ENCODE measurements at regions not wholly inside any gene's neighbourhood (a gene's known extent, or its start where the extent isn't known, plus 50 kb on each side); places are given as distances from the start of the nearest gene placed in this dataset.
"Not testable (repeated sequence)": the region's sequence is repeated elsewhere in the genome, so short reads cannot be mapped to it uniquely, and the experiment has no call there.

DNA sequence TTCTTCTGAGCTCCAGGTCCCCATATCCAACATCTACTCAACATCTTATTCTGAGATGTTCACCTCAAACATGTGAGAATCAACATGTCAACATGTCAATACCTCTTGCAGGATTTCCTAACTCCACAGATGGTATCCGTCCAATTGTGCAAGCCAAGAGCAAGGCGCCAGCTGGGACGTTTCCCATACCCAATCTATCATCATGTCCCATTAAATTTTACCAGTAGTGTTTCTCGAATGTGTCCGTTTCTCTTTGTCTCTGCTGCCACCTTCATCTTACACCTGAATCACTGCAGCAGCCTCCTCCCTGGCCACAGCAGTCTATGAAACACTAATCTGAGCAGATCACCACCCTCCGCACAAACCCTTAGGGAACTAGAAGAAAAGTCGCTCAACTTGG, 78.0 kb upstream of the RPS6KA2 start:
- DNase-seq (ENCODE audit: extremely low read depth in 1 of 2, low read depth in 1 of 2): no peak

DNA sequence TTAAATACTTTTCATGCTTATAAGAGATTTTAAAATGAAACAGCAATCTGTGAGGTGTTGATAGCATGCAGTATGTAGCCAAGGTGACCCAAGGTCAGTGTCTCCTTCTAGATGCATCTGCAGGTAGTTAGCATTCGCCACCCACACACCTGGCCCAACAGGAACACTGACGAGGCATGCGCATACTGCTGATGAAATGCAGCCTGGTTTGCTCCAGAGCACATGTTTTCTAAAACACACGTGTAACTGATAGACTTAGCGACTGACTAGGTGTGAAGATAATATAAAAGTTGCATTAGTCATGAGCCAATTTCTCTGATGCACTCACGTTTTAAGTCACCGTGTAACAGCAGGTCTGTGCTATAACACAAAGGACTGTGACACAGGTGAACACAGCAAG, 77.1 kb upstream of the RPS6KA2 start:
- no peak for DNase-seq (ENCODE audit: extremely low read depth in 1 of 2, low read depth in 1 of 2)

- DNase-seq (ENCODE audit: extremely low read depth in 1 of 2, low read depth in 1 of 2): no peak
These were observed 76.2 kb upstream of the RPS6KA2 start for GRCh38 chr6:166703149-166703710.

GRCh38 chr6:166701424-166701823, 74.4 kb upstream of the RPS6KA2 start:
- DNase-seq (ENCODE audit: extremely low read depth in 1 of 2, low read depth in 1 of 2): not testable (repeated sequence)

GRCh38 chr6:166700871-166701270, 73.8 kb upstream of the RPS6KA2 start:
- not testable (repeated sequence) for DNase-seq (ENCODE audit: extremely low read depth in 1 of 2, low read depth in 1 of 2)

DNA sequence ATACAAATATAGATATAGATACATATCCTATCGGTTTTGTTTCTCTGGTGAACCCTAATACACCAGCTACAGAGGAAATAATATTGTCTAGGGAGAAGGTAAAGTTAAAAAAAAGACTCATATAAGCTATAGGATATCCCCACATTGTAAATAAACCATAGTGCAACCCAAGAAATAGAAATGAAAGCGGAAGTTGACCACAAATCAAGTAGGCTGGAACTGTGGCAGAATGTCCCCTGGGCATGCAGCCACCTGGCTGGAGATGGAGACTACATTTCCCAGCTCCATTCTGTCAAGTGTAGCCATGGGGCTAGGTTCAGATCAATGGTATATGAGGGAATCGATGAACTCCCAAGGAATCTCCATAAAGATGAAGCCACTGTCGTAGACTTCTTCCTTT, 70.1 kb upstream of the RPS6KA2 start:
- DNase-seq (ENCODE audit: extremely low read depth in 1 of 2, low read depth in 1 of 2): no peak

DNA sequence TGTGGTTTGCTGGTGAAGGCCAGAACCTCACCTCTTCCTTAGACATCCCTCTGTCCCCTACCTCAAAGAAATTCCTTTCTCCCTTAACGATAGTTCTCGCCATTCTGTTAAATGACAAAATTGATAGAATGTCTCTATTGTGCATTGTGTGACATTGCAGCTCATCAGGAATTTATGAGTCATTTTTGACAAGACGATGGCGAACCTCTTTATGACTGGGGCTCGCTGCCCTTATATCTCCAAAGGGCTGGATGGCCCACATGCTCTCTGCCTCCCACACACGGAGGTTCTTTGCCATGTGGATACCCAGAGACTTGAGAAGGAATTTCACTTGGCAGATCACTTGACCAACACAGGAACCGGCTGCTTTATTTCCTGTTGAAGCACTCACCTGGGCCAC, 66.8 kb upstream of the RPS6KA2 start:
- DNase-seq (ENCODE audit: extremely low read depth in 1 of 2, low read depth in 1 of 2): no peak

DNA sequence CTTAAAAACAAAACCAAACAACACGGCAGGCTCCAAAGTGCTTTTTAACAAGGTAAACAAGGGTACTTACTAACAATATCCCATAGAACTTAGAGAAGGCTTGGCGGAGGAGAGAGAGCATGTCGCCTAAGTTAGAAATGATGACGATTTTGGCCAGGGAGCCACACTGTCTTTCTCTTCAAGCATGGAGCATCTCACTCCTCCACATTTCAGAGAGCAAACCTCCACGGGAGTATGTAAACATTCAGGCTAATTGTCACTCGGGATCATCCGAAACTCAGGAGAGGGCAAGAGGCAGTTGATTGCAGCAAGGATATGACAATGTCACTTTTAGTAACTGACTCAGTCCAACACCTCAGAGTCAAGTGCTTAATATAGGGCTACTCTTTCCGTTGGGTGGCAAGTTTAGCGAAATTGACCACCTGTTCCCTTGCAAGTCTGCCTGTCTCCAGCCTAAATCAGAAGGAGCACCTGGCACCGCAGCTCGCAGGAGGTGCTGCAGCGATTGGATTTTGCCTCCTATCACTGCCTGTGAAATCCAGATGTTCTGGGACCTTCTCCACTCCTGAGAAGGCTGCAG, 65.8 kb upstream of the RPS6KA2 start:
- DNase-seq (ENCODE audit: extremely low read depth in 1 of 2, low read depth in 1 of 2): no peak

DNA sequence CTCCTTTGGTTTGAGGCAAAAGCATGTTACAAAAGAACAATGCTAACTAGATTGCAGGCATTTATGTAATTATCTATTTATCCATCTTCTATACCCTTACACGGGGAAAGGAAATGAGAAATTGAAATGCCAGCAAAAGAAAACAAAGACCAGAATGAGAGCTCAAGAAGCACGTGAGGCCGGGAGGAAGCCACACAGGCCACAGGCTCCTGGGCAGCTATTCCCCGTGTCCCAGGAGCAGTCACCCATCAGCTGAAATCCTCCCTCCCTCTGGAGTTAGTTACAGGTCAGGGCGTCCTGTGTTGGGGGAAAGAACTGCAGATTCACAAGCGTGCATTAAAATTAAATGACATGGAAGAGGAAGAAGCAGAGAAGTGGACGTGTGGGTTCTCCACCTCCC, 64.7 kb upstream of the RPS6KA2 start:
- no peak for DNase-seq (ENCODE audit: extremely low read depth in 1 of 2, low read depth in 1 of 2)

DNA sequence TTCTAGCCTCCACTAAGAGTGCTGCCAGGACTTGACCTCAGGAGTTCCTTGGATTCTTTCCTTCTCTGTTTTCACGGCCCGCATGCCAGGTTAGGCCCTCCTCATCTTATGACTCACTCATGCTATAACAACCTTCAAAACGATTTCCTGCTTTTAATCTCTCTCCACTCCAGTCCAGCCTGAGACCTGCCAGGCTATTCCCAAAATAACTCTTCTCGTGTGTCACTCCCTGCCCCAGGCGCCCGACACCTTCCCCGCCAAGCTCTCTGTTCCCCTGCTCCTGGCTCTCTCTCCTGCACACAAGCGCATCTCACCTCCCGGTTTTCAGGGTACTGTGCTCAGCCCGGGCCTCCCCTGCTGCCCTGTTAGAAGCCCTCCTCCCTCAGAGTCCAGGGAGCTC, 64.1 kb upstream of the RPS6KA2 start:
- no peak for DNase-seq (ENCODE audit: extremely low read depth in 1 of 2, low read depth in 1 of 2)

DNA sequence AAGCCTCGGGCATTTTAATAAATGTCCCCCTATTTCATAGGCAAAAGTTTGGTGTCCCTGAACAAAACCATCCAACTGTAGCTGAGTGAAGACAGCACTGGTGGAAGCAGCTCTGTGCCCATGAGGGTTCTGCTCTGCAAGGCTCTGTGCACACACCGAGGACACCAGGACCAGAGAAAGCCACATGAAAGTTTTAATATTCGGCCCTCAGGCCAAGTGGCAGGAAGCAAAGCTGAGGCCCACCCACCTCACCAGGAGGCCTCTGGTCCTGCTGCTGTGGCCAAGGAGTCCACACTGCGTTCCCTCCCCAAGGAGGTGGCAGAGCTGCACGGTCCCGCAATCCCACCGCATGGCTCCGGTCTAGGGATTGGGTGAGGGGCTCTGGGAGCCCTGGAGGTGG, 62.6 kb upstream of the RPS6KA2 start:
- no peak for DNase-seq (ENCODE audit: extremely low read depth in 1 of 2, low read depth in 1 of 2)

DNA sequence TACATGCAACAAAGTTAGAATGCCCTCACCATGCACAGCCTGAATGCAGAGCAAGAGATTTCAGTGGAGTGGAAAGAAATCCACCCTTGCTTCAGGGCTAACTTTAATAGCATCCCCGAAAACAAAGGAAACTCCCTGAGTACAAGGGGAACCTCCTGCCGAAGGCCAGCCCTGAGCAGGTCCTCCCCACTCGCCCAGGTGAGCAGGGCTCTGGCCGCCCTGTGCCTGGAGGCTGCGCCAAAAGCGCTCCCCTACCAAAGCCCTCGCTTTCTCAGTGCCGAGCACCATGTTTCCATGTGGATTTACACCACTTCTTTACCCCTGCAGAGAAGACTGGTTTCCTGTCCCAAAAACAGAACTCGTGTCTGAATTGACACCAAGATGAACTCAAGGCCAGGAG, 61.9 kb upstream of the RPS6KA2 start:
- DNase-seq (ENCODE audit: extremely low read depth in 1 of 2, low read depth in 1 of 2): no peak

DNA sequence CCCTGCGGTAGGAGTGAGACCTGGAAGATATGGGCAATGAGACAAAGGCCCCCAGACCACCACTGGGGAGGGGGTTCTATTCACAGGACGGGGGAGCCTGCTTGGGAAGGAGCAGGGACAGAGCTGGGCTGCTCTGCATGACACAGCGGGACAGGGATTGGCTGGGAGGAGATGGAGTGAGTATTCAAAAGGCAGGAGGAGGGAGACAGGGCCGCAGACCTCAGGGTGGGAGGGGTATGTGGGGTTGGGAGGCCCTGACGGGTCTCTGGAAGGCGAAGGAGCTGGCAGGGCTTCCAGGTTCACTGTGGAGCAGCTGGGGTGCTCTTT, 60.8 kb upstream of the RPS6KA2 start:
- DNase-seq (ENCODE audit: extremely low read depth in 1 of 2, low read depth in 1 of 2): no peak

GRCh38 chr6:166687070-166687878, 60.2 kb upstream of the RPS6KA2 start:
- DNase-seq (ENCODE audit: extremely low read depth in 1 of 2, low read depth in 1 of 2): no peak

DNA sequence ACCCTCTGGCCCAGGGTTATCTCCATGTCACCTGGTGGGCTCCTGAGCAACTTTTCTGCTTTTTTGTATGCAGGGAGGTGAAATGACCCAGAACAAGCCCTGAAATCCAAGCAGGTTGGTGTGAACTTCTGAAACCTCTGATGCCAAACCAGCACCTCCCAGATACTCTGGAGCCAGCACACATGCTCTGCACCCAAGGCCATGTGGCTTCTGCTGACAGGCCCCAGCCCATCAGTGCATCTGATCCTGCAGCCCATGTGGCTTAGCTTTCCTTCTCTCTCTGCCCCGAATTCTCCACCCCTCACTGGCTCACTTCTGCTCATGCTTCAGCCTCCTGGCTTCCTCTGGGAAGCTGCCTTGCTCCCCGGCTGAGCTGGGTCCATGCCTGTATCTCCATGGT, 59.3 kb upstream of the RPS6KA2 start:
- DNase-seq (ENCODE audit: extremely low read depth in 1 of 2, low read depth in 1 of 2): no peak

DNA sequence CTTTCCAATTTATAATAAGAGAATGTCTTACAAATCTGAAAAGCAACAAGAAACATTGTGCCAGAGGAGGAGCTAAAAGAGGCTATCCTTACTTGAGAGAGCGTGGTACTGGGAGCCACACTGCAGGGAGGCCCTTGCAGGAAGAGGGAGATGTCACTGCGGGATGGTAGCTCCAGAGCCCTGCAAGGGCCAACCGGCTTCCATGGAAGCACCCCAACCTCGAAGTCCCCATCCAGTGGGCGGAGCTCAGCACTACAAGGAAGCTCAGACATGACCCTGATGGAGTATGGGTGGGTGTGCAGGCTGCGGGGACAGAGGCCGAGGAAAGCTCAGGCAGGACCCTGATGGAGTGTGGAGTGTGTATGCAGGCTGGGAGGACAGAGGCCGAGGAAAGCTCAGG, 57.8 kb upstream of the RPS6KA2 start:
- DNase-seq (ENCODE audit: extremely low read depth in 1 of 2, low read depth in 1 of 2): no peak

GRCh38 chr6:166684170-166684569, 57.1 kb upstream of the RPS6KA2 start:
- DNase-seq (ENCODE audit: extremely low read depth in 1 of 2, low read depth in 1 of 2): no peak

DNA sequence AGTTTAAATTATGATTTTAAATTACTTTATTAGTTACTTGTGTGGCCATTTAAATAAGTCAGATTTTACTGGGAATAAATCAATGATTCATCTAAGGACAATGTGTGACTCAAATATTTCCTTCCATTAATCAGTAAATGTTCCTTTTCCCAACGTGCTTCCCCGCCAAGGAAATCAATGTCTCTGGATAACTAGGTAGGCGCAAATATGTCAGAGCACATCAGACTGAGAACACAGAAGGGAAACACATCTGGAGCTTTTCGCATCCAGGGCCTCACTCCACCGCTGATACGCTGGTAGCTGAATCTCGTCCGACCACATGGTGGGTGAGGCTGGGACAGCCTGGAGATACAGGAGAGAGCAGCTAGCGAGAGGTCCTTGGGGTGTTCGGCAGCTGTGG, 56.4 kb upstream of the RPS6KA2 start:
- no peak for DNase-seq (ENCODE audit: extremely low read depth in 1 of 2, low read depth in 1 of 2)

DNA sequence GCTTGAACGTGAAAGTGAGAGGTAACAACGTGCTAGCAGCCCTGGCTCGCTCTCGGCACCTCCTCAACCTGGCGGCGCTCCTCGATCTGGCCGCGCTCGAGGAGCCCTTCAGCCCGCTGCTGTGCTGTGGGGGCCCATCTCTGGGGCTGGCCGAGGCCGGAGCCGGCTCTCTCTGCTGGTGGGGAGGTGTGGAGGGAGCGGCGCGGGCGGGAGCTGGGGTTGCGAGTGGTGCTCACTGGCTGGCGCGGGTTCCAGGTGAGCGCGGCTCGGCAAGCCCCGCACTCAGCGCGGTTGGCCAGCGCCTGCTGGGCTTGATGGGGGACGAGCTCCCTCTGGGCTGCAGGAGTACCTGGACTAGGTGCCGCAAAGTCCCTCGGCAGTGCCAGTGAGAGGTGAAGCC, 52.5 kb upstream of the RPS6KA2 start:
- no peak for DNase-seq (ENCODE audit: extremely low read depth in 1 of 2, low read depth in 1 of 2)

- DNase-seq (ENCODE audit: extremely low read depth in 1 of 2, low read depth in 1 of 2): no peak
These were observed 51.4 kb upstream of the RPS6KA2 start for GRCh38 chr6:166678426-166678825.

DNA sequence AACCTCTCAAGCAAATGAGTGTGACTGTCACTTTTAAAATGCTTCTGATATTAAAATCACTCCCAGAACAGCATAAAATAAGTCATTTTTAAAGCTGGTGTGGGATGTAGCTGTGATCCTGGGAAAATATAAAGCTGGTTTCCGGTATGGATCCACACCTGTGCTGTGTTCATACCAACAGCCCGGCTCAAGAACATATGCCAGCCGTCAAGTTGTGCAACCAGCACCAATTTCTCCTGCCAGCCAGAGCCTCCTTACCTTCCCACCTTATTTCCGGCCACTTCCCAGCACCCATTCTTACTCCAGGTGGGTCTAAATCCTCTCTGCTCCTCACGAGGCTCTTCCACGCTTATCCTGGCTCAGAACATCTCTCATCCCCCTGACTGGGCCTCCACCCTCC, 50.9 kb upstream of the RPS6KA2 start:
- DNase-seq (ENCODE audit: extremely low read depth in 1 of 2, low read depth in 1 of 2): no peak
